SH-SY5Y (cell line): ENCODE measurements at regions not wholly inside any gene's neighbourhood (a gene's known extent, or its start where the extent isn't known, plus 50 kb on each side); places are given as distances from the start of the nearest gene placed in this dataset.

Source experiments
- GATA2 ChIP-seq: IDR thresholded peaks from 2 replicates; pipeline ENCODE4 v1.6.1; 2011; ENCODE audit warnings: mild to moderate bottlenecking, low read depth, low read length
- GATA3 ChIP-seq: IDR thresholded peaks from 2 replicates; pipeline ENCODE4 v1.6.1; 2011; ENCODE audit warnings: low read depth, mild to moderate bottlenecking, low read length, moderate library complexity

DNA sequence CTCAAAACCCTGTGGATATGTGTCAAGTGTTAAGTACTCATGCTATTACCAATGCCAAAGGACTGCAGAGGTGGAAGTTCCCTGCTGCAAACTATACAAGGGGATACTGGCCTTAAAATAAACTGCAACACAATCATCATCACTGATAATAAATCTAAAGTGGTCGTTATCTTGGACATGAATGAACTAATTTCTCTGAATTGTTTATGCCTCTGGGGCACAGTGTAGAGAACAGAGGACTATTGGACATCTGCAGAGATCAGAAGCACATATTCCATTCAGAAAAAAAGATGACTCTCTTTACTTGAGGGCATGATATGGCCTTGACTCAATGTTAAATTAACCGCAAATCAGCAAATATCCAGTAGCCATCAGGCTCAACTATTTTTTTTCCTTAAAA lies 542.6 kb upstream of the IGFBP7 start:
- no peak for TF ChIP-seq GATA2
- TF ChIP-seq GATA3, result peak; percentile 44; the same call in 1 of the 2 replicates
